ENCODE measurements at regions not wholly inside any gene's neighbourhood (a gene's known extent, or its start where the extent isn't known, plus 50 kb on each side); places are given as distances from the start of the nearest gene placed in this dataset.

DNA sequence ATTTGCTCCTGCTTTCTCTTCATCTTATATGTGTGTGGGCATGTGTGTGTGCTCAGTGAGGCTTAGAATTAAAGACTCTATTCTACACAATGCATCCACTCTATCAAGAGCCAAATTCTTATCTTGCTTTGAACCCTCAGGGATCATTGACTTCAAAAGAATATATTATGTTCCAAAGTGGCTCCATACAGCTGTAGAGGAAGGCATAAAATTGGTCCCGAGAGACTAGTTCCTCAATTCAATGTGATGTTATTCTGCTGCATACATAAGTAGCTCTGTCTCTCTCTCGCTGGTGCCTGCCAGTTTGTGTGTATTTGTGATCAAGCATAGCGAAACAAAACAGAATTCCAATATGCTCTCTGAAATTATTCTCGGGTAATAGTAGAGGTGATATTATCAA, 997.9 kb upstream of the POT1 start:
- TF ChIP-seq, protein P1, sequence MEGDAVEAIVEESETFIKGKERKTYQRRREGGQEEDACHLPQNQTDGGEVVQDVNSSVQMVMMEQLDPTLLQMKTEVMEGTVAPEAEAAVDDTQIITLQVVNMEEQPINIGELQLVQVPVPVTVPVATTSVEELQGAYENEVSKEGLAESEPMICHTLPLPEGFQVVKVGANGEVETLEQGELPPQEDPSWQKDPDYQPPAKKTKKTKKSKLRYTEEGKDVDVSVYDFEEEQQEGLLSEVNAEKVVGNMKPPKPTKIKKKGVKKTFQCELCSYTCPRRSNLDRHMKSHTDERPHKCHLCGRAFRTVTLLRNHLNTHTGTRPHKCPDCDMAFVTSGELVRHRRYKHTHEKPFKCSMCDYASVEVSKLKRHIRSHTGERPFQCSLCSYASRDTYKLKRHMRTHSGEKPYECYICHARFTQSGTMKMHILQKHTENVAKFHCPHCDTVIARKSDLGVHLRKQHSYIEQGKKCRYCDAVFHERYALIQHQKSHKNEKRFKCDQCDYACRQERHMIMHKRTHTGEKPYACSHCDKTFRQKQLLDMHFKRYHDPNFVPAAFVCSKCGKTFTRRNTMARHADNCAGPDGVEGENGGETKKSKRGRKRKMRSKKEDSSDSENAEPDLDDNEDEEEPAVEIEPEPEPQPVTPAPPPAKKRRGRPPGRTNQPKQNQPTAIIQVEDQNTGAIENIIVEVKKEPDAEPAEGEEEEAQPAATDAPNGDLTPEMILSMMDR (IDR thresholded peaks at IDR 0.05) = no peak
- TF ChIP-seq POLR2A (IDR thresholded peaks at IDR 0.05) = no peak
- TF ChIP-seq POLR2AphosphoS5 (IDR thresholded peaks at IDR 0.05) = no peak

All from prostate gland (tissue), 2 donors.